ENCODE measurements at regions not wholly inside any gene's neighbourhood (a gene's known extent, or its start where the extent isn't known, plus 50 kb on each side); places are given as distances from the start of the nearest gene placed in this dataset.
"Not testable (repeated sequence)": the region's sequence is repeated elsewhere in the genome, so short reads cannot be mapped to it uniquely, and the experiment has no call there.

- peak; percentile 1 for DNase-seq (ENCODE audit: low spot score)
These were observed 65.6 kb downstream of the UFM1 start for GRCh38 chr13:38415233-38415632.

GRCh38 chr13:38417241-38417640 is 67.6 kb downstream of the UFM1 start:
- no peak for DNase-seq (ENCODE audit: low spot score)

- DNase-seq (ENCODE audit: low spot score): no peak
These were observed 68.1 kb downstream of the UFM1 start for GRCh38 chr13:38417727-38418126.

- DNase-seq (ENCODE audit: low spot score): no peak
These were observed 68.6 kb downstream of the UFM1 start for GRCh38 chr13:38418286-38418685.

- no peak for DNase-seq (ENCODE audit: low spot score)
These were observed 69.7 kb downstream of the UFM1 start for GRCh38 chr13:38419312-38419873.

- no peak for DNase-seq (ENCODE audit: low spot score)
These were observed 72.2 kb downstream of the UFM1 start for GRCh38 chr13:38421590-38422560.

GRCh38 chr13:38429916-38430315 is 80.3 kb downstream of the UFM1 start:
- DNase-seq (ENCODE audit: low spot score): no peak

- DNase-seq (ENCODE audit: low spot score): no peak
These were observed 81.1 kb downstream of the UFM1 start for GRCh38 chr13:38430796-38431195.

GRCh38 chr13:38440666-38441065 is 91.0 kb downstream of the UFM1 start:
- no peak for DNase-seq (ENCODE audit: low spot score)

- DNase-seq (ENCODE audit: low spot score): no peak
These were observed 95.3 kb downstream of the UFM1 start for GRCh38 chr13:38444904-38445303.

- no peak for DNase-seq (ENCODE audit: low spot score)
These were observed 103.0 kb downstream of the UFM1 start for GRCh38 chr13:38452656-38453055.

- DNase-seq (ENCODE audit: low spot score): no peak
These were observed 113.0 kb downstream of the UFM1 start for GRCh38 chr13:38462605-38463004.

GRCh38 chr13:38463048-38463447 is 113.4 kb downstream of the UFM1 start:
- no peak for DNase-seq (ENCODE audit: low spot score)

- not testable (repeated sequence) for DNase-seq (ENCODE audit: low spot score)
These were observed 122.8 kb downstream of the UFM1 start for GRCh38 chr13:38472411-38472810.

- no peak for DNase-seq (ENCODE audit: low spot score)
These were observed 123.7 kb downstream of the UFM1 start for GRCh38 chr13:38473305-38473704.

GRCh38 chr13:38477676-38478075 is 128.0 kb downstream of the UFM1 start:
- DNase-seq (ENCODE audit: low spot score): no peak

GRCh38 chr13:38483623-38484022 is 134.0 kb downstream of the UFM1 start:
- DNase-seq (ENCODE audit: low spot score): no peak

GRCh38 chr13:38490657-38491056 is 141.0 kb downstream of the UFM1 start:
- no peak for DNase-seq (ENCODE audit: low spot score)

- no peak for DNase-seq (ENCODE audit: low spot score)
These were observed 144.8 kb downstream of the UFM1 start for GRCh38 chr13:38494445-38494844.

GRCh38 chr13:38496917-38497316 is 147.3 kb downstream of the UFM1 start:
- no peak for DNase-seq (ENCODE audit: low spot score)

GRCh38 chr13:38498271-38498670 is 148.6 kb downstream of the UFM1 start:
- no peak for DNase-seq (ENCODE audit: low spot score)

GRCh38 chr13:38514575-38514974 is 164.9 kb downstream of the UFM1 start:
- DNase-seq (ENCODE audit: low spot score): no peak

- no peak for DNase-seq (ENCODE audit: low spot score)
These were observed 168.5 kb upstream of the FREM2 start for GRCh38 chr13:38518328-38518727.

Data from germinal center (tissue), 1 donor.